Transverse colon (tissue), 4 donors: ENCODE measurements at regions not wholly inside any gene's neighbourhood (a gene's known extent, or its start where the extent isn't known, plus 50 kb on each side); places are given as distances from the start of the nearest gene placed in this dataset.

Experiments
- DNase-seq: peaks from one replicate; pipeline ENCODE4 v3.0.0-alpha.2; 2019
- H3K27ac ChIP-seq, 4 donors: fragments of 200-600 bp; sonication (generic); 2 replicates each; pipeline ENCODE4 v1.5.1; 2016 to 2018; ENCODE audit warnings: inconsistent platforms in 4 of 4
- H3K27me3 ChIP-seq: fragments of 200-600 bp; sonication (generic); 2 replicates; pipeline ENCODE4 v1.5.1; 2017; ENCODE audit warnings: inconsistent platforms
- H3K36me3 ChIP-seq, 4 donors: fragments of 200-600 bp; sonication (generic); 2 replicates each; pipeline ENCODE4 v1.5.1; 2017 to 2019; ENCODE audit warnings: inconsistent platforms in 4 of 4
- H3K4me1 ChIP-seq, 4 donors: fragments of 200-600 bp; sonication (generic); 2 replicates each; pipeline ENCODE4 v1.5.1; 2017 to 2020; ENCODE audit warnings: inconsistent platforms in 4 of 4
- H3K4me3 ChIP-seq, 4 donors: fragments of 200-600 bp; sonication (generic); 1 replicate in 1 of 4; 2 replicates in 3 of 4; pipeline versions ENCODE4 v1.5.1 to v1.6.1; 2017 to 2019; ENCODE audit warnings: inconsistent platforms in 4 of 4
- H3K9me3 ChIP-seq, 2 donors: fragments of 200-600 bp; sonication (generic); 2 replicates each; pipeline ENCODE4 v1.5.1; 2017 to 2019; ENCODE audit warnings: inconsistent platforms in 2 of 2
- EP300 ChIP-seq: sonication (generic); formaldehyde crosslinking; IDR thresholded peaks from one replicate; pipeline ENCODE4 v1.6.1; 2017; ENCODE audit warnings: antibody characterized with exemption, low read depth
- POLR2A ChIP-seq: fragments of 450-650 bp; IDR thresholded peaks from one replicate; pipeline ENCODE4 v1.6.1; 2016; ENCODE audit warnings: antibody characterized with exemption, mild to moderate bottlenecking, moderate library complexity
- POLR2AphosphoS5 ChIP-seq, 3 donors: sonication (generic); formaldehyde crosslinking; IDR thresholded peaks; one replicate each; pipeline ENCODE4 v1.6.1; 2016; ENCODE audit warnings: antibody characterized with exemption in 3 of 3
- WGBS, 2 donors: methylation state at CpG; one replicate each; pipeline ENCODE4 v1.1.5; 2018; ENCODE audit warnings: low coverage in 1 of 2; 5-methylcytosine and 5-hydroxymethylcytosine counted together
- in situ Hi-C, 4 donors: fragments of 200-750 bp; cut with MboI; loops; one replicate each; pipeline versions ENCODE4 v1.15.0 to v1.15.1; 2017; ENCODE audit warnings: low sequenced_read_pairs in 3 of 4, low pct_ligation_motif_present in 1 of 4, low pct_unique_long_range_greater_than_20kb in 1 of 4
- intact Hi-C: fragments of 100-400 bp; cut with DNase I; formaldehyde crosslinking; loops from one replicate; pipeline ENCODE4 v1.15.1; 2023; ENCODE audit warnings: low total_unique reads
- TF ChIP-seq, protein P1 (sequence below), 5 experiments: fragments of 200-600 bp in 3 of 5; fragments of 450-650 bp in 2 of 5; sonication (generic) in 3 of 5; IDR thresholded peaks; 1 replicate in 2 of 5; 2 replicates in 3 of 5; pipeline ENCODE4 v1.5.1; 2016 to 2017; ENCODE audit warnings: antibody characterized with exemption in 5 of 5, inconsistent platforms in 3 of 5, mild to moderate bottlenecking in 2 of 5, moderate library complexity in 1 of 5

DNA sequence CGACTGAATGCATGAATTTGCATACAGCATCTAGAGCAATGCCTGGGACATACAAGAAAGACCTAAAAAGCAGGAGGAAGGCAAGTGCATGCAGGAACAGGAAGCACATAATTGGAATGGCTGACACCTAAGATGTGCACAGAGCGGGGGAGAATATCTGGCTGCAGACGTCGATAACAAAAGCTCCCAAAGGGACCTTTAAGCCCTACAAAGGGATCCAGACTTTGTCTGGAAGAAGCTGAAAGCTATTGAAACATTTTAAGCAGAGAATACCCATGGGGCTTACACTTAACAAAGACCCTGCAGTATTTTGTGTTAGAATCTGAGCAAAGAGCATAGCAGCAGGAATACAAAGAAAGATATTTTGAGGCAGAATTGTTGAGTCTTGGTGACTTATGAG is 107.4 kb upstream of the CLDN10 start:
- Histone ChIP-seq H3K36me3 (no peaks in the 10 kb centered on the region), H3K27me3 (no peaks in the 10 kb centered on the region), H3K4me1 (no peaks in the 10 kb centered on the region), H3K27ac (no peak overlapping the region), H3K9me3 (no peaks in the 10 kb centered on the region), H3K4me3 (no peak overlapping the region)
- no peak for TF ChIP-seq POLR2A
- DNase-seq = no peak
- in situ Hi-C loops = no loop called here
- 69 to 91% methylated on average over 4 of the region's 4 CpGs for WGBS, 2 donors
- intact Hi-C loops = no loop called here

DNA sequence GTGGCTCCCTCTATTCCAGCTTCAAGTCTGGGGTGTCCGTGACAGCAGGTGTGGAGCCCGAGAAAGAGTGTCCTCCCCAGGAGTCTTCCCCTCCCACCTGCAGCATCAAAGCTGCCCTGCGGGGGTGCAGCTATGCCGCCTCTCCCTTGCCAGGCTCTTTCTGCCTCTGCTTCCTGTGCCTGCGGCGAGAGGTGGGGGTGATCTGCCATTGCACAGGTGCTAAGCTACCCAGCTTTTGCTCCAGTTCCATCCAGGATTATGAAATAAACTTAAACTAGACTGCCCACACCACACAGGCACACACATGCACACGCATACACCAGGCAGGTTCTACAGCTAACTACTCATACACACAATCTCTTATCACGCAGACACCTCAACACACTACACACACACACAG is 104.7 kb upstream of the CLDN10 start:
- intact Hi-C loops = no loop called here
- no peaks in the 10 kb centered on the region for H3K9me3 ChIP-seq
- DNase-seq = no peak
- H3K4me3 ChIP-seq = no peak overlapping the region
- H3K4me1 ChIP-seq = no peaks in the 10 kb centered on the region
- 80% methylated on average over 8 of the region's 8 CpGs; no CpG with 5 or more reads in 1 of the 2 donors for WGBS, 2 donors
- TF ChIP-seq, protein P1, sequence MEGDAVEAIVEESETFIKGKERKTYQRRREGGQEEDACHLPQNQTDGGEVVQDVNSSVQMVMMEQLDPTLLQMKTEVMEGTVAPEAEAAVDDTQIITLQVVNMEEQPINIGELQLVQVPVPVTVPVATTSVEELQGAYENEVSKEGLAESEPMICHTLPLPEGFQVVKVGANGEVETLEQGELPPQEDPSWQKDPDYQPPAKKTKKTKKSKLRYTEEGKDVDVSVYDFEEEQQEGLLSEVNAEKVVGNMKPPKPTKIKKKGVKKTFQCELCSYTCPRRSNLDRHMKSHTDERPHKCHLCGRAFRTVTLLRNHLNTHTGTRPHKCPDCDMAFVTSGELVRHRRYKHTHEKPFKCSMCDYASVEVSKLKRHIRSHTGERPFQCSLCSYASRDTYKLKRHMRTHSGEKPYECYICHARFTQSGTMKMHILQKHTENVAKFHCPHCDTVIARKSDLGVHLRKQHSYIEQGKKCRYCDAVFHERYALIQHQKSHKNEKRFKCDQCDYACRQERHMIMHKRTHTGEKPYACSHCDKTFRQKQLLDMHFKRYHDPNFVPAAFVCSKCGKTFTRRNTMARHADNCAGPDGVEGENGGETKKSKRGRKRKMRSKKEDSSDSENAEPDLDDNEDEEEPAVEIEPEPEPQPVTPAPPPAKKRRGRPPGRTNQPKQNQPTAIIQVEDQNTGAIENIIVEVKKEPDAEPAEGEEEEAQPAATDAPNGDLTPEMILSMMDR (IDR thresholded peaks at IDR 0.05) = no peak
- H3K27ac ChIP-seq = no peak overlapping the region
- in situ Hi-C loops = no loop called here
- no peaks in the 10 kb centered on the region for H3K36me3 ChIP-seq
- H3K27me3 ChIP-seq = no peaks in the 10 kb centered on the region

DNA sequence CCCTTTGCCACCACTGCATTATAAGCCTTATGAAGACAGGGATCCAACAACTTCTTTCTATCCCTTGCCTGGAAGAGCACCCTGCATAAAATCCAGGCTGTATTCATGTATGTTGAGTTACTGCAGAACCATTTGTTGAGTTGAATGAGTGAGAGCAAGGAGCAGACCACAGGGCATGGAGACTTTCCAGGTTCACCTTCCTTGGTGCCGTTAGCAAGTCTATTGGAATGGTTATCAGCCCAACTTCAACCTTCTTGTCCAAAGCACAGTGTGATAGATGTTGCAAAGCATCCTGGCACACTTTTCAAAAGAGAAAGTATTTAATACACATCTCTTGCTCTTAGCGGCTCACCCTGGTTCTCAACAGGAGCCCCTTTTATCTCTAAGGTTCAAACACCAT is 100.9 kb upstream of the CLDN10 start:
- Histone ChIP-seq H3K4me3 (no peak overlapping the region), H3K27ac (no peak overlapping the region), H3K4me1 (no peaks in the 10 kb centered on the region), H3K27me3 (no peaks in the 10 kb centered on the region), H3K36me3 (no peaks in the 10 kb centered on the region), H3K9me3 (no peaks in the 10 kb centered on the region)
- intact Hi-C loops = no loop called here
- no peak for DNase-seq
- in situ Hi-C loops = no loop called here
- no peak for TF ChIP-seq POLR2AphosphoS5 (IDR thresholded peaks at IDR 0.05)
- TF ChIP-seq EP300 = no peak
- no peak for TF ChIP-seq POLR2A
- TF ChIP-seq, protein P1 (IDR thresholded peaks at IDR 0.05) = no peak
- 85 to 100% methylated on average over 1 to 2 of the region's 2 CpGs for WGBS, 2 donors

DNA sequence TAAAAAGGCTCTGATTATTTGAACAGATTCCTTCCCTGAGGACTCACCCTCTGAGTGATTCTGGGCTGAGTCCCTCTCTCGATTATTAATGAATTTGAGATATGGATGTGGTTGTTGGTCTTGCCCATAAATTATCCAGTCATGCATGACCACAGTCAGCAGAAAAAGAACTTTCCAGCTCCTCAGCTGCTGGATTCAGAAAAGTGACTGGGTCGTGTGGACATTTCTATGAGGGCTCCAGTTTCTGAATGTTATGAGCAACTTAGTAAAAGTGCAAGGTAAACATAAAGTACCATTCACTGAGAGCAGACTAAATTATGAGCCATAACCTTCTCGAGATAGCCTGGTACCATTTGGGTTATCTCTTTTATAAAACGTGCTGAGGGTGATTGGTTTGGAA is 100.1 kb upstream of the CLDN10 start:
- DNase-seq = no peak
- in situ Hi-C loops = no loop called here
- TF ChIP-seq, protein P1 (IDR thresholded peaks at IDR 0.05) = no peak
- TF ChIP-seq POLR2A = no peak
- no peaks in the 10 kb centered on the region for H3K9me3 ChIP-seq
- no peak overlapping the region for H3K4me3 ChIP-seq
- H3K27ac ChIP-seq = no peak overlapping the region
- no peaks in the 10 kb centered on the region for H3K4me1 ChIP-seq
- no peaks in the 10 kb centered on the region for H3K27me3 ChIP-seq
- no peaks in the 10 kb centered on the region for H3K36me3 ChIP-seq
- intact Hi-C loops = no loop called here
- WGBS, 2 donors = 31 to 33% methylated on average over 4 of the region's 4 CpGs

DNA sequence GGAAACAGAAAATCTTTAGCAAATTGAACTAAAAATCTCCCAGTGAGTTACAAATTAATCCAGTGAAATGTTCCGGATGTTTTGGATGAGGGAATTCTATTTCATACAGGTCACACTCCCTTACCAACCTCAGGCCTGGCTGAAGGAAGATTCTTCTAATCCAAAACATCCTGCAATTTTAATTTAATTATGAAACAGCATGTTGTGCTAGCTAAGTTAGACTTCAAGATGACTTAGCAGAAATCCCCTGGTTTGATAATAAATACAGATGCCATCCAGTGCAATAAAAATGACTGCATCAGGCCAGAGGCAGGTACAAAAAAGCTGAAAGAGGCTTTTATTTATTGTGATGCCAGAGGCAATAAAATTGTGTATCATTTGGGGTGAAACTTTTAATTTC is 96.7 kb upstream of the CLDN10 start:
- H3K9me3 ChIP-seq = no peaks in the 10 kb centered on the region
- H3K4me1 ChIP-seq = no peaks in the 10 kb centered on the region
- 69 to 71% methylated on average over 1 of the region's 1 CpG for WGBS, 2 donors
- H3K36me3 ChIP-seq = no peaks in the 10 kb centered on the region
- in situ Hi-C loops (no loop called here), intact Hi-C loops (no loop called here)
- no peak overlapping the region for H3K4me3 ChIP-seq
- H3K27me3 ChIP-seq = no peaks in the 10 kb centered on the region
- no peak overlapping the region for H3K27ac ChIP-seq
- DNase-seq = no peak
- TF ChIP-seq, protein P1 (IDR thresholded peaks at IDR 0.05) = no peak
- TF ChIP-seq POLR2A (no peak), POLR2AphosphoS5 (IDR thresholded peaks at IDR 0.05) (no peak), EP300 (no peak)
